OCI-LY3 (cell line): ENCODE measurements at regions not wholly inside any gene's neighbourhood (a gene's known extent, or its start where the extent isn't known, plus 50 kb on each side); places are given as distances from the start of the nearest gene placed in this dataset.

Experiments
- CTCF ChIP-seq: fragments of 200-600, 300-600 bp; sonication (generic); IDR thresholded peaks from 2 replicates; pipeline ENCODE4 v1.5.1; 2014; ENCODE audit warnings: antibody characterized with exemption, low read length, low read depth
- EZH2phosphoT487 ChIP-seq: fragments of 200-600 bp; shearing (Covaris generic); IDR thresholded peaks from 2 replicates; pipeline ENCODE4 v1.6.1; 2018; ENCODE audit warnings: antibody characterized with exemption, mixed run types, low read depth

- no peak for TF ChIP-seq CTCF
- TF ChIP-seq EZH2phosphoT487 = no peak
Measured at GRCh38 chr12:78305808-78306207, 475.1 kb downstream of the NAV3 start.
